T-helper 17 cell (primary cell): ENCODE measurements at regions not wholly inside any gene's neighbourhood (a gene's known extent, or its start where the extent isn't known, plus 50 kb on each side); places are given as distances from the start of the nearest gene placed in this dataset.

Experiments
- ATAC-seq: fragments of 150-1000 bp; cut with Tn5 transposase; 2 replicates; pipeline ENCODE4 v1.10.0; 2021; ENCODE audit warnings: mild to moderate bottlenecking, moderate library complexity
- DNase-seq, 3 donors: peaks; one replicate each; pipeline versions ENCODE4 v3.0.0 to v3.0.0-alpha.2; 2020 to 2021
- H3K9me3 ChIP-seq: one replicate; pipeline ENCODE4 v1.7.0; 2013; ENCODE audit warnings: low read length, mild to moderate bottlenecking; ENCODE audit not compliant: control insufficient read depth, poor library complexity, severe bottlenecking
- H3K27ac Mint-ChIP-seq: one replicate; pipeline ENCODE4 v1.8.0; 2022; ENCODE audit warnings: mild to moderate bottlenecking, moderate library complexity, mixed read lengths
- H3K27me3 Mint-ChIP-seq: one replicate; pipeline ENCODE4 v1.8.0; 2022; ENCODE audit warnings: mixed read lengths
- H3K36me3 Mint-ChIP-seq: one replicate; pipeline ENCODE4 v1.8.0; 2022; ENCODE audit warnings: low read depth, mixed read lengths
- H3K4me1 Mint-ChIP-seq: one replicate; pipeline ENCODE4 v1.8.0; 2022; ENCODE audit warnings: mild to moderate bottlenecking, mixed read lengths
- H3K4me3 Mint-ChIP-seq: one replicate; pipeline ENCODE4 v1.8.0; 2022; ENCODE audit warnings: mild to moderate bottlenecking, moderate library complexity, mixed read lengths

DNA sequence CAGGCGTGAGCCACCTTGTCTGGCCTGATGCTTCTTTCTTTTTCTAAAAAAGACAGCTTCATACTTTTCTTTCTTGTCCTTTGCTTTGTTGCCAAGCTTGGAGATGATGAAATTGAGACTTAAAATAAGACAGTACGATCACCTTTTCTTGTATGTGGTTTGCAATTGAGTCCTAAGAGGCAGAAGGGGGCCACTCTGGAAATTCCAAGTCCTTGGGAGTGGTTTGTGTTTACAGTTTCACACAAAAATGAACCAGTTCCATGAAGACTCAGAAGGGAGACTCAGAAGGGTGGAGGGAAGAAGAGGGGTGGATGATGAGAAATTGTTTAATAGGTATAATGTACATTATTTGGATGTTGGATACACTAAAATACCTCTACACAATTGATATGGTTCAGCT, 70.7 kb upstream of the TNS3 start:
- Mint-ChIP-seq H3K4me3 (no peak overlapping the region), H3K27ac (no peak overlapping the region), H3K4me1 (no peaks in the 10 kb centered on the region), H3K36me3 (no peaks in the 10 kb centered on the region), H3K27me3 (no peaks in the 10 kb centered on the region)
- ATAC-seq: no peak
- no peaks in the 10 kb centered on the region for H3K9me3 ChIP-seq
- DNase-seq: no peak

DNA sequence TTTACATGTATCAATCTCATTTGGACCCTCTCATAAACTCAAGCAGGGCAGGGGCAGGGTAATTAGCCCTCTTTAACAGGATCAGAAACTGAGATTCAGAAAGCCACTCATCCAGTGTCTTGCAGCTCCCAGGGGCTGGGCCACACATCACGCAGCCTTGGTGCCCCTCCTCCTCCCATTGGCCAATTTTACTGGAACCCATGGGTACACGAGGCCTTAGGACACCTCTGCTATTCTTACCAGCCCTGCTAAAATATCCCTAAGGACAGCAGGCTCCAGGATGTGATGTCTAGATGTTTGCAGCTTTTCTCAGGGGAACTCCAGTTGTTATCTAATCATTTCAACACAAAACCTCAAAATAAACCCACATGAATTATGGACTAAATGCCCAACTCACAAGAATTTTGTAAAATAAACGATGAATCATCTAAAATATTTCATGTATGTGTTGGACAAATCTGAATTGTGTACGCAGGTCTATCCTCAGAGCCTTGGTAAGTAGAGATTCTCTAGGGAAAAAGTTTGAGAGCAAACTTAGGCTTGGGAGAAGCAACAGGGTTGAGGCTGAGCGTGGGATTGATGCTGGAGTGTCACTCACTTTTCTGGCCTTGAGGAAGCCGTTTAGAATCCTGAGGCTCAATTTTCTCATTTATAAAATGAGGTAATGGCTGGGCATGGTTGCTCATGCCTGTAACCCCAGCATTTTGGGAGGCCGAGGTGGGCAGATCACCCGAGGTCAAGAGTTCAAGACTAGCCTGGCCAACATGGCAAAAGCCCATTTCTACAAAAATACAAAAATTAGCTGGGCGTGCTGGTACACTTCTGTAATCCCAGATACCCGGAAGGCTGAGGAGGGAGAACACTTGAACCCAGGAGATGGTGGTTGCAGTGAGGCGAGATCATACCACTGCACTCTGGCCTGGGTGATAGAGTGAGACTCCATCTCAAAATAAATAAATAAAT, 69.7 kb upstream of the TNS3 start:
- Mint-ChIP-seq H3K36me3 (no peaks in the 10 kb centered on the region), H3K4me3 (no peak overlapping the region), H3K27ac (no peak overlapping the region), H3K27me3 (no peaks in the 10 kb centered on the region), H3K4me1 (peaks cover 2% of the 10 kb centered on the region)
- H3K9me3 ChIP-seq: no peaks in the 10 kb centered on the region
- no peak for ATAC-seq
- DNase-seq: no peak

DNA sequence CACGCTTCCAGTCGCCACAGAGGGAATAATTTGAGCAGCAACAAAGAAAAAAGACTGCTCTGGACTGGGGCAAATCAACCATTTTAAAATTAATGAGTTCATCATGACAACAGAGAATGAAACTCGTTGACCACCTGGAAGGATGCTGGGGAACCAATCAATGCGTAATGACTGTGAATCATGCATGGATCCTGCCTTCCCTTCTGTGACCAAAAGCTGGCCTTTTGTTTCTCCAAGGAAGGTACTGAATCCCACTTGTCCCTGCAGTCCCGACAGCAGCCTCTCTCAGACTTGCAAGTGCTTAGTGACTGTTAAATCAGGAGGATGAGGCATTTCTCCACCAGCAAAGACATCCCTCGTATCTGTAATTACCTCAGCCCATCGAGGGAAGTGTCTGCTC, 68.0 kb upstream of the TNS3 start:
- no peaks in the 10 kb centered on the region for H3K27me3 Mint-ChIP-seq
- H3K4me1 Mint-ChIP-seq: peaks cover 2% of the 10 kb centered on the region
- DNase-seq (no peak), ATAC-seq (no peak)
- no peaks in the 10 kb centered on the region for H3K36me3 Mint-ChIP-seq
- H3K9me3 ChIP-seq: no peaks in the 10 kb centered on the region
- H3K4me3 Mint-ChIP-seq: no peak overlapping the region
- no peak overlapping the region for H3K27ac Mint-ChIP-seq

DNA sequence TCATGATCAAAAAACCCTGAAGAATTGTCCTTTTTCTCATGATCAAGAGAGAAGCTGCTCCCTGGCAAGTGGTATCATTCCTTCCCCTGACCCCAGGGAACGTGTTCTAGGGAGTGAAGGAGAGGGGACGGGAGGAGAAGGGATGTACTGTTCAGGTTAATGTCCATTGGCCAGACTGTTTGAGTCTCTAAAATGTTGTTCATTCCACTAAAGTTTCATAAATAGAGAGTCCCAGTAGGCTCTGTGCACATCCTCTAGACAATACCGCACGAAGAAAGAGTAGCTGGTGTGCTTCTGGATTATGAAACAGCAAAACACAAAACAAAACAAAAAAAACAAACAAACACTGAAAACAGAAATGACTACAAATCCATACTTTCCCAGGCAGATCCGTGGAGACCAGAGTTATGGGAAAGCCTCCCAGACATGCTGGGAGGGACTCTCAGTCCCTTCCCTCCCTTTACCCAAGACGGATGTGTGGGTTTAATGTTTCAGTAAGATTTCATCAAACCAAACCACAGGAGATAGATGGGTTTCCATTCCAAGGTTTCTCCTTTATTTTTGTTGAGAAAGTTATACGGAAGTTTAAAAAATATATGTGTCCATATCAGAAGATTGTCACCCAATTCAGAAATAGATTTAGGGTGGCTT, 66.5 kb upstream of the TNS3 start:
- no peak for ATAC-seq

DNA sequence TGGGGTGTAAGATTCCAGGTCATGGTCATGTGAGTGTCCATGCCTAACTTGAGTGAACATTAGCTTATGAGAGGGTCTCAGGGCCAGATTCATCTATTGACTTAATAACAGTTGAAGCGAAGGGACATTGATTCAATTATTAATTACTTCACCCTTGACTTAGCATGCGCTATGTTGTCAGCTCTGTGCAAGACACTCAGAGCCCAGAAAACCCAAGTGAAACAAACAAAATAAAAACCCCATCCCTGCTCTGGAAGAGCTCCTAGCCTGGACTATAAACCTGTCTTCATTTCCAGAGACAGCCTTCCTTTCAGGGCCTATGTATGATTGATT, 66.0 kb upstream of the TNS3 start:
- peaks cover 2% of the 10 kb centered on the region for H3K4me1 Mint-ChIP-seq
- no peaks in the 10 kb centered on the region for H3K36me3 Mint-ChIP-seq
- DNase-seq: no peak
- H3K9me3 ChIP-seq: no peaks in the 10 kb centered on the region
- ATAC-seq: no peak
- H3K27me3 Mint-ChIP-seq: no peaks in the 10 kb centered on the region
- H3K4me3 Mint-ChIP-seq: no peak overlapping the region
- no peak overlapping the region for H3K27ac Mint-ChIP-seq

More for the DNA sequence above, 66.5 kb upstream of the TNS3 start:
- H3K9me3 ChIP-seq: no peaks in the 10 kb centered on the region
- no peak overlapping the region for H3K4me3 Mint-ChIP-seq
- no peak for DNase-seq
- H3K36me3 Mint-ChIP-seq: no peaks in the 10 kb centered on the region
- no peaks in the 10 kb centered on the region for H3K27me3 Mint-ChIP-seq
- no peak overlapping the region for H3K27ac Mint-ChIP-seq
- peaks cover 2% of the 10 kb centered on the region for H3K4me1 Mint-ChIP-seq

DNA sequence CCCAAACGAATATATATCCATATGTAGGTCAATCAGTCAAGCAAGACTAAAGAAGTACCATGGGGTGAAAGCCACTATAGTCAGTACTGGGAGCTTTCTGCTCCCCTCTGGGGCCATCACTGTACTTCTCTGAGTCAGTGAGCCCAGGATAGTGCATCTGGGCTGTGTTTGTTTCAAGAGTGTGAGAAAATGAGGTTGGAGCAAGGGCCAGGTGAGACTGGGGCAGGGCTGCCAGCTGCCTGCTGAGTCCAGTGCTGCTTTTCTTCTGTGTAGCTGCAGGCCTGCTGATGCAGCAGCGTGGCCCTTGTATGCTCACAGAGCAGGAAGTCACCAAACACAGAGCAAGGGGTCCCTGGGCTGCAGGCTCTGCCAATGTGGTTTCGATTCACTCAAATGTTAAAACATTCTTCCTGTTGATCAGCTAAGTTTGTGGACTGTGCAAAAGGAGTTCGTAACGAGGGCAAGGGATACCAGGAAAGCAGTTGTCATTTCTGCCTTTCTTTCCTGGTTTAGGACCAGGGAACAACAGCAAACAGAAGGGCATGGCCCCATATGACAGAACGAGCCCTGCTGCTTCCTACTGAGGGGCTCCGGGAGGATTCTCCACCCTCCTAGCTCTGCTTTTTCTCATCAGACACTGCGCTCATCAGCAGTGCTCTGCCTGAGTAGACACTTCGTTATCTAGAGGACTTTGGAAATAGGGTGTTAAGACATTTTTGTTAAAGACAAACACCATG, 65.4 kb upstream of the TNS3 start:
- DNase-seq: no peak
- Mint-ChIP-seq H3K36me3 (no peaks in the 10 kb centered on the region), H3K4me3 (no peak overlapping the region), H3K27ac (no peak overlapping the region), H3K27me3 (no peaks in the 10 kb centered on the region), H3K4me1 (peaks cover 2% of the 10 kb centered on the region)
- no peak for ATAC-seq
- no peaks in the 10 kb centered on the region for H3K9me3 ChIP-seq

DNA sequence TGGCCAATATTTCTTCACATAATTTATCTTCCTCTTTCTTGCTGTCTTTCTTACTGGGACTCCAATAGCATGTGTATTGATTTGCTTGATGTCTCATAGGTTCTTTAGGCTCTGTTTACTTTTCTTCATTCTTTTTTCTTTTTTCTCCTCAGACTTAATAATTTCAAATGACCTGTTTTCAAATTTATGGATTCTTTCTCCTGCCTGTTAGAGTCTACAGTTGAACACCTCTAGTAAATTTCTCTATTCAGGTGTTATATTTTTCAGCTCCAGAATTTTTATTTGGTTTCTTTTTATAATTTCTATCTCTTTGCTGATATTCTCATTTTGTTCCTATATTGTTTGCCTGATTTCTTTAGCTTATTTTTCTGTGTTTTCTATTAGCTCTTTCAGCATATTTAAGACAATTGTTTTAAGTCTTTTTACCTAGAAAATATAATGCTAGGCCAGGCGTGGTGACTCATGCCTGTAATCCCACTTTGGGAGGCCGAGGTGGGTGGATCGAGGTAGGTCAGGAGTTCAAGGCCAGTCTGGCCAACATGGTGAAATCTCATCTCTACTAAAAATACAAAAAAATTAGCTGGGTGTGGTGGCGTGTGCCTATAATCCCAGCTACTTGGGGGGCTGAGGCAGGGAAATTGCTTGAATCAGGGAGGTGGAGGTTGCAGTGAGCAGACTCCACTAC, 61.9 kb upstream of the TNS3 start:
- no peaks in the 10 kb centered on the region for H3K36me3 Mint-ChIP-seq
- no peak overlapping the region for H3K4me3 Mint-ChIP-seq
- H3K27me3 Mint-ChIP-seq: no peaks in the 10 kb centered on the region
- H3K9me3 ChIP-seq: no peaks in the 10 kb centered on the region
- peaks cover 2% of the 10 kb centered on the region for H3K4me1 Mint-ChIP-seq
- ATAC-seq (no peak), DNase-seq (no peak)
- H3K27ac Mint-ChIP-seq: no peak overlapping the region

DNA sequence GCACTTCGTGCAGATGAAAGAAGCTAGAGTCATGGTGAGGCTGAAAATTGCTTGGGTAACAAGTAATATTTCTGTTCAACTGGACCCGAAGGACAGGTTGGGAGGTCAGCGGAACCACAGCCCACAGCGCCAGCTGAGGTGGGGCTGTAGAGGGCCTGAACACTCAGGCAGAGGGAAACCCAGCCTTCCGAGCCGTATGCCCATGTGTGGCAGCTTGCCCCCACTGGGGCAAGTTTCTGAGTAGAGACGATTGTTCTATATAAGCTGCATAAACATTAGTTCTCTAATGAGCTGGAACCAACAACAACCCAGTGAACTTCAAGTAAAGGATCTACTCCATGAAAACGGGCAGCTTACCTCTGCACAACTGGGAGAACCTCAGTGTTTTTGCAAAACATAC, 58.4 kb upstream of the TNS3 start:
- ATAC-seq: no peak

DNA sequence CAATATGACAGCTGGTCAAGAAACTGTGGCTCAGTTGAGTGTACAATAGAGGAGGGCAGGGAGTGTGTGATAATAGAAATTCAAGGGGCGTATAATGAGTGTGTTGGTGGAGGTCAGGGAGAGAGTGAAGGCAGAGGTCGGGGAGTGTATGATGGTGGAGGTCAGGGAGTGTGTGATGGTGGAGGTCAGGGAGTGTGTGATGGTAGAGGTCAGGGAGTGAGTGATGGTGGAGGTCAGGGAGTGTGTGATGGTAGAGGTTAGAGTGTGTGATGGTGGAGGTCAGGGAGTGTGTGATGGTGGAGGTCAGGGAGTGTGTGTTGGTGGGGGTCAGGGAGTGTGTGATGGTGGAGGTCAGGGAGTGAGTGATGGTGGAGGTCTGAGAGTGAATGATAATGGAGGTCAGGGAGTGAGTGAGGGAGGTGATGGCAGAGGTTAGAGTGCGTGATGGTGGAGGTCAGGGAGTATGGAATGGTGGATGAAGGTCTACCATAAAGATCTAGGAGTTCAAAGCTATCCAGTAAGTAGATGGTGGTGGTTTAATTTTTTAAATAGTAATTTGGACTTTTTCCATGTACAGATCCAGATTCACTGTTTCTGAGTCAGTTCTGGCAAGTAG, 57.7 kb upstream of the TNS3 start:
- H3K9me3 ChIP-seq: no peaks in the 10 kb centered on the region
- Mint-ChIP-seq H3K4me3 (no peak overlapping the region), H3K27me3 (no peaks in the 10 kb centered on the region), H3K4me1 (peaks cover 2% of the 10 kb centered on the region), H3K27ac (no peak overlapping the region), H3K36me3 (no peaks in the 10 kb centered on the region)
- DNase-seq (no peak), ATAC-seq (no peak)

More for the DNA sequence above, 58.4 kb upstream of the TNS3 start:
- DNase-seq: no peak
- Mint-ChIP-seq H3K4me3 (no peak overlapping the region), H3K4me1 (peaks cover 2% of the 10 kb centered on the region), H3K27me3 (no peaks in the 10 kb centered on the region), H3K27ac (no peak overlapping the region), H3K36me3 (no peaks in the 10 kb centered on the region)
- H3K9me3 ChIP-seq: no peaks in the 10 kb centered on the region

DNA sequence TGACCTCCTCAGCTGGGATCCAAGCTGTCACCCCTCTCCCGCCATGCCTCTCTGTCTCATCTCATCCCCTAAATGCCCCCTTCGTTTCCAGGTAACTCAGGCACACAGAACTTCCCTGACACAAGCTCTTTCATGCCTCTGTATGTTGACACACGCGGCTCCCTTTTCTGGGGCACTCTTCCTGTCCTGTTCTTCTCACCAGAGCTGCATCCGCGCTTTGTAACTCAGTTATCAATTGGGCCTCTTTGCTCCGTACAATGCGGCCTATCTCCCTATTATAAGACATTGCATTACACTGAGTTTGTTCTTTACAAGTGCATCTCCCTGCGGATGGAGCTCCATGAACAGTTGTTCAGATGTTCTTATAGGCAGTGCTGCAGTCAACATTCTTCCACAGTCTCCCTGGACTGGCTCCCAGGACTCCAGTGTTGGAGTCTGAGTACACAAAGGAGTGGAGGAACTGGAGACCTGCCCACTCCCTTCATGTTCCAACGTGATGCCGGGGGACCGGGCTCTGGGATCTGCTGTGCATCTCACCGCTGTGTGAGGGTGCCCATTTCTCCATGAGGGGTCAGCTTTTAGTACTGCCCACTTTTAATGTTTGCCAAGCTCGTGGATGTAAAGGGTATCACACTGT, 56.9 kb upstream of the TNS3 start:
- DNase-seq (no peak), ATAC-seq (no peak)
- H3K36me3 Mint-ChIP-seq: no peaks in the 10 kb centered on the region
- H3K4me1 Mint-ChIP-seq: peaks cover 2% of the 10 kb centered on the region
- no peaks in the 10 kb centered on the region for H3K9me3 ChIP-seq
- no peak overlapping the region for H3K4me3 Mint-ChIP-seq
- no peaks in the 10 kb centered on the region for H3K27me3 Mint-ChIP-seq
- no peak overlapping the region for H3K27ac Mint-ChIP-seq

DNA sequence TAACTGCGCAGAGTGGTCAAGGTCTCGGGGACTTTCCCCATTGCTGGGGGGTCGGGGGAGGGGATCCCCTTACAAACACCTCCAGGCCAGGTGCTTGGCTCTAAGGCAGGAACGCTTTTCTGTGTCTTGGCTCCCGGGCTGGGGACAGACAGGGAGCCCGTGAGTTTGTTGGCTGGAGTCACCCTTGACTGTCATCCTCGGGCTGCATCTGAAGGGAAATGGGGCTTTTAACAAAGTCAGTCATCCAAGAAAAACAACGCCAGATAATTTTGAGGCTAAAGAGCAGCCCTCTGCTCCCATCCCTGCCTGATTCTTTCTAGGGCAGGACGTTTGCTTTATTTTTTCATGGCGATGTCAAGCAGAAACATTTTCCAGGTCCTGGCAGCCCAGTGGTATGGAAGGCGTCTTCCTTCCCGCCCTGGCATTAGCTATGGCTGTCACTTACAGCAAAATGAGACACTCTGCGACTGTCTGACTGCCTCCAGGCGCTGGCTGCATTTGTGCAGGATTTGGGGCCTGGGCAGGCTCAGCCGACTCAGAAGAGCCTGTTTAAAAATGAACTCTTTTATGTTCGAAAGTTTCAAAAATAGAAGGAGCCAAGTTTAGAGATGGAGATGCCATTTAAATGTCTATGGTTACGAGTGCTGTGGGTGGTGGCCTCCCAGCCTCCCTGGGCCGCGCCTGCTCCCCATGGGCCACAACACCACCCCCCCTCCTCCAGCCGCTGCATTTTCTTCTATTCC, 54.7 kb upstream of the TNS3 start:
- H3K9me3 ChIP-seq: no peaks in the 10 kb centered on the region
- ATAC-seq (no peak), DNase-seq (no peak)
- Mint-ChIP-seq H3K4me3 (no peak overlapping the region), H3K27ac (no peak overlapping the region), H3K4me1 (peaks cover 2% of the 10 kb centered on the region), H3K36me3 (no peaks in the 10 kb centered on the region), H3K27me3 (no peaks in the 10 kb centered on the region)

DNA sequence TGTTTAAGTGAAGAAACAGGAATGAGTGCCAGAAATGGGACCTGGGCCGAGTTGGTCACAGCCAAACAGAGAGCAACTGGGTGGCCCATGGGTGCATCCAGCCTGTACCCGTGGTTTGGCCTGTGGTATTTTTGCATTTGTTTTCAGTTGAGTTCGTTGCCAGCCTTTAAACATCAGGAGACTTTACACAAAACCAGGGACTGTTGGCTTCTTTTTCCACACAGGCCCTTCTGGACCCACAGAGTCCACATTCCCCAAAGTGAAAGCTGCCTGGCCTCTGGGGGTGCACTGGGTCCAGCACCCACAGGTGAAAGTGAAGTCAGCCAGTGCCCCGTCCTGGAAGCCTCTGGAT, 54.1 kb upstream of the TNS3 start:
- Mint-ChIP-seq H3K4me1 (peaks cover 2% of the 10 kb centered on the region), H3K36me3 (no peaks in the 10 kb centered on the region), H3K4me3 (no peak overlapping the region), H3K27me3 (no peaks in the 10 kb centered on the region), H3K27ac (no peak overlapping the region)
- DNase-seq: no peak
- no peaks in the 10 kb centered on the region for H3K9me3 ChIP-seq
- no peak for ATAC-seq
